Neural cell (in vitro differentiated cells): ENCODE measurements at regions not wholly inside any gene's neighbourhood (a gene's known extent, or its start where the extent isn't known, plus 50 kb on each side); places are given as distances from the start of the nearest gene placed in this dataset.

Source experiments
- H2AFZ ChIP-seq: fragments of 200-600, 300-800 bp; sonication (generic), shearing (Covaris generic); 2 replicates; pipeline ENCODE4 v1.6.0; 2014; ENCODE audit warnings: low read depth, mild to moderate bottlenecking, antibody characterized with exemption, low read length, moderate library complexity
- H3F3A ChIP-seq: fragments of 200-600 bp; shearing (Covaris generic); 2 replicates; pipeline ENCODE4 v1.6.1; 2016; ENCODE audit warnings: mild to moderate bottlenecking, moderate library complexity, mixed read lengths, antibody characterized with exemption, low read length; ENCODE audit not compliant: insufficient read depth, poor library complexity, severe bottlenecking
- H3K27ac ChIP-seq: fragments of 200-600, 300-800 bp; sonication (generic), shearing (Covaris generic); 2 replicates; pipeline ENCODE4 v1.5.1; 2014; ENCODE audit warnings: mild to moderate bottlenecking, low read length, moderate library complexity
- H3K27me3 ChIP-seq: fragments of 300-800, 200-600 bp; sonication (generic), shearing (Covaris generic); 2 replicates; pipeline ENCODE4 v1.6.0; 2014; ENCODE audit warnings: mild to moderate bottlenecking, low read depth, low read length, moderate library complexity; ENCODE audit not compliant: insufficient read depth
- H3K36me3 ChIP-seq: fragments of 300-800, 200-600 bp; sonication (generic), shearing (Covaris generic); 2 replicates; pipeline ENCODE4 v1.5.1; 2014; ENCODE audit warnings: mild to moderate bottlenecking, antibody characterized with exemption, low read length, moderate library complexity; ENCODE audit not compliant: insufficient read depth
- H3K4me2 ChIP-seq: fragments of 300-800, 200-600 bp; sonication (generic), shearing (Covaris generic); 2 replicates; pipeline ENCODE4 v1.6.0; 2014; ENCODE audit warnings: mild to moderate bottlenecking, low read length
- H3K4me3 ChIP-seq: fragments of 300-800, 200-600 bp; sonication (generic), shearing (Covaris generic); 2 replicates; pipeline ENCODE4 v1.5.1; 2014; ENCODE audit warnings: mild to moderate bottlenecking, low read length, moderate library complexity
- H3K79me2 ChIP-seq: fragments of 200-600 bp; shearing (Covaris generic); replicated peaks from 2 replicates; pipeline ENCODE4 v1.6.0; 2014; ENCODE audit warnings: mild to moderate bottlenecking, low read length, moderate library complexity; ENCODE audit not compliant: insufficient read depth
- H3K9ac ChIP-seq: fragments of 300-800, 200-600 bp; sonication (generic), shearing (Covaris generic); 2 replicates; pipeline ENCODE4 v1.6.1; 2016; ENCODE audit warnings: mild to moderate bottlenecking, low read length, mixed read lengths
- H3K9me2 ChIP-seq: fragments of 200-600 bp; shearing (Covaris generic); 2 replicates; pipeline ENCODE4 v1.6.1; 2016; ENCODE audit warnings: mild to moderate bottlenecking, low read length, mixed read lengths; ENCODE audit not compliant: insufficient read depth
- H3K9me3 ChIP-seq: fragments of 200-600, 300-800 bp; sonication (generic), shearing (Covaris generic); 2 replicates; pipeline ENCODE4 v1.6.1; 2016; ENCODE audit warnings: mild to moderate bottlenecking, mixed run types, low read length, moderate library complexity, mixed read lengths
- H4K20me1 ChIP-seq: fragments of 200-600 bp; shearing (Covaris generic); 2 replicates; pipeline ENCODE4 v1.6.1; 2016; ENCODE audit warnings: mild to moderate bottlenecking, mixed run types; ENCODE audit not compliant: insufficient read depth
- EP300 ChIP-seq: fragments of 450-650 bp; conservative IDR thresholded peaks from 2 replicates; pipeline ENCODE4 v1.6.1; 2014; ENCODE audit warnings: antibody characterized with exemption, mild to moderate bottlenecking, moderate library complexity; ENCODE audit not compliant: poor library complexity, severe bottlenecking
- EZH2 ChIP-seq: fragments of 200-600, 300-800 bp; shearing (Covaris generic), sonication (generic); IDR thresholded peaks from 2 replicates; pipeline ENCODE4 v1.6.1; 2014; ENCODE audit warnings: antibody characterized with exemption, low read length, borderline replicate concordance, mild to moderate bottlenecking; ENCODE audit not compliant: insufficient read depth, poor library complexity, severe bottlenecking
- MXI1 ChIP-seq: fragments of 450-650 bp; conservative IDR thresholded peaks from 2 replicates; pipeline ENCODE4 v1.6.1; 2014; ENCODE audit warnings: antibody characterized with exemption, mild to moderate bottlenecking; ENCODE audit not compliant: poor library complexity, severe bottlenecking
- POLR2AphosphoS5 ChIP-seq: IDR thresholded peaks from 2 replicates; pipeline ENCODE4 v1.6.1; 2012
- RAD21 ChIP-seq: fragments of 450-650 bp; conservative IDR thresholded peaks from 2 replicates; pipeline ENCODE4 v1.6.1; 2014; ENCODE audit warnings: antibody characterized with exemption, mild to moderate bottlenecking, moderate library complexity
- SMC3 ChIP-seq: fragments of 450-650 bp; conservative IDR thresholded peaks from 2 replicates; pipeline ENCODE4 v1.6.1; 2014; ENCODE audit warnings: antibody characterized with exemption, mild to moderate bottlenecking, moderate library complexity; ENCODE audit not compliant: poor library complexity
- TAF1 ChIP-seq: IDR thresholded peaks from 2 replicates; pipeline ENCODE4 v1.6.1; 2012; ENCODE audit warnings: low read depth
- TF ChIP-seq, protein P1 (sequence below): fragments of 450-650 bp; IDR thresholded peaks from 2 replicates; pipeline ENCODE4 v1.5.1; 2014; ENCODE audit warnings: antibody characterized with exemption, mild to moderate bottlenecking, moderate library complexity; ENCODE audit not compliant: poor library complexity, severe bottlenecking
- TF ChIP-seq, protein P2 (sequence below): IDR thresholded peaks from 2 replicates; pipeline ENCODE4 v1.6.1; 2012; ENCODE audit warnings: borderline replicate concordance

DNA sequence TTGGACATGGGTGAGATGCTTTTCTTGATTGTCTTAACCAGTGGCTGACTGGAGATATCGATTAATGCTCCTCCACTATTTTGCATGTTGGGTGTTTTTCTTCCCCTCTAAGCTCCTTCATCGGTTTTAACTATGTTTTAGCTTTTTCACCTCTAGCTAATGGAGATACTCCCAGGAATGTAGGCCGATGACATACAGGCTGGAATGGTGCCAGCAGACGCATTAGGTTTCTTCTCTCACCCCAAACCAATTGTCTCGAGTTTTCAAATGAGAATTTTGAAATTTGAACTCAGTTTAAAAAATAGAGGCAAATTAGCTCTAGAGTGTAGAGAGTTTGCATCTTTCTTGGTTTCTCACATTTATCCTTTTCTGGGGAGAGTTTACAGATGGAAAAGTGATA lies 247.6 kb downstream of the RPRM start:
- no peak overlapping the region for H3K4me3 ChIP-seq
- no peak overlapping the region for H3K9ac ChIP-seq
- H3K27me3 ChIP-seq = no peaks in the 10 kb centered on the region
- H3K9me3 ChIP-seq = peaks cover under 1% of the 10 kb centered on the region
- TF ChIP-seq, protein P1, sequence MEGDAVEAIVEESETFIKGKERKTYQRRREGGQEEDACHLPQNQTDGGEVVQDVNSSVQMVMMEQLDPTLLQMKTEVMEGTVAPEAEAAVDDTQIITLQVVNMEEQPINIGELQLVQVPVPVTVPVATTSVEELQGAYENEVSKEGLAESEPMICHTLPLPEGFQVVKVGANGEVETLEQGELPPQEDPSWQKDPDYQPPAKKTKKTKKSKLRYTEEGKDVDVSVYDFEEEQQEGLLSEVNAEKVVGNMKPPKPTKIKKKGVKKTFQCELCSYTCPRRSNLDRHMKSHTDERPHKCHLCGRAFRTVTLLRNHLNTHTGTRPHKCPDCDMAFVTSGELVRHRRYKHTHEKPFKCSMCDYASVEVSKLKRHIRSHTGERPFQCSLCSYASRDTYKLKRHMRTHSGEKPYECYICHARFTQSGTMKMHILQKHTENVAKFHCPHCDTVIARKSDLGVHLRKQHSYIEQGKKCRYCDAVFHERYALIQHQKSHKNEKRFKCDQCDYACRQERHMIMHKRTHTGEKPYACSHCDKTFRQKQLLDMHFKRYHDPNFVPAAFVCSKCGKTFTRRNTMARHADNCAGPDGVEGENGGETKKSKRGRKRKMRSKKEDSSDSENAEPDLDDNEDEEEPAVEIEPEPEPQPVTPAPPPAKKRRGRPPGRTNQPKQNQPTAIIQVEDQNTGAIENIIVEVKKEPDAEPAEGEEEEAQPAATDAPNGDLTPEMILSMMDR = no peak
- TF ChIP-seq EP300 (no peak), RAD21 (no peak), POLR2AphosphoS5 (no peak), TAF1 (no peak), MXI1 (no peak), SMC3 (no peak), EZH2 (no peak)
- TF ChIP-seq, protein P2, sequence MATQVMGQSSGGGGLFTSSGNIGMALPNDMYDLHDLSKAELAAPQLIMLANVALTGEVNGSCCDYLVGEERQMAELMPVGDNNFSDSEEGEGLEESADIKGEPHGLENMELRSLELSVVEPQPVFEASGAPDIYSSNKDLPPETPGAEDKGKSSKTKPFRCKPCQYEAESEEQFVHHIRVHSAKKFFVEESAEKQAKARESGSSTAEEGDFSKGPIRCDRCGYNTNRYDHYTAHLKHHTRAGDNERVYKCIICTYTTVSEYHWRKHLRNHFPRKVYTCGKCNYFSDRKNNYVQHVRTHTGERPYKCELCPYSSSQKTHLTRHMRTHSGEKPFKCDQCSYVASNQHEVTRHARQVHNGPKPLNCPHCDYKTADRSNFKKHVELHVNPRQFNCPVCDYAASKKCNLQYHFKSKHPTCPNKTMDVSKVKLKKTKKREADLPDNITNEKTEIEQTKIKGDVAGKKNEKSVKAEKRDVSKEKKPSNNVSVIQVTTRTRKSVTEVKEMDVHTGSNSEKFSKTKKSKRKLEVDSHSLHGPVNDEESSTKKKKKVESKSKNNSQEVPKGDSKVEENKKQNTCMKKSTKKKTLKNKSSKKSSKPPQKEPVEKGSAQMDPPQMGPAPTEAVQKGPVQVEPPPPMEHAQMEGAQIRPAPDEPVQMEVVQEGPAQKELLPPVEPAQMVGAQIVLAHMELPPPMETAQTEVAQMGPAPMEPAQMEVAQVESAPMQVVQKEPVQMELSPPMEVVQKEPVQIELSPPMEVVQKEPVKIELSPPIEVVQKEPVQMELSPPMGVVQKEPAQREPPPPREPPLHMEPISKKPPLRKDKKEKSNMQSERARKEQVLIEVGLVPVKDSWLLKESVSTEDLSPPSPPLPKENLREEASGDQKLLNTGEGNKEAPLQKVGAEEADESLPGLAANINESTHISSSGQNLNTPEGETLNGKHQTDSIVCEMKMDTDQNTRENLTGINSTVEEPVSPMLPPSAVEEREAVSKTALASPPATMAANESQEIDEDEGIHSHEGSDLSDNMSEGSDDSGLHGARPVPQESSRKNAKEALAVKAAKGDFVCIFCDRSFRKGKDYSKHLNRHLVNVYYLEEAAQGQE = no peak
- H3K36me3 ChIP-seq = no peaks in the 10 kb centered on the region
- no peaks in the 10 kb centered on the region for H3K79me2 ChIP-seq
- H3K27ac ChIP-seq = no peak overlapping the region
- no peak overlapping the region for H3K4me2 ChIP-seq
- H4K20me1 ChIP-seq = no peaks in the 10 kb centered on the region
- H3K9me2 ChIP-seq = no peaks in the 10 kb centered on the region
- H2AFZ ChIP-seq = no peak overlapping the region
- H3F3A ChIP-seq = no peaks in the 10 kb centered on the region

DNA sequence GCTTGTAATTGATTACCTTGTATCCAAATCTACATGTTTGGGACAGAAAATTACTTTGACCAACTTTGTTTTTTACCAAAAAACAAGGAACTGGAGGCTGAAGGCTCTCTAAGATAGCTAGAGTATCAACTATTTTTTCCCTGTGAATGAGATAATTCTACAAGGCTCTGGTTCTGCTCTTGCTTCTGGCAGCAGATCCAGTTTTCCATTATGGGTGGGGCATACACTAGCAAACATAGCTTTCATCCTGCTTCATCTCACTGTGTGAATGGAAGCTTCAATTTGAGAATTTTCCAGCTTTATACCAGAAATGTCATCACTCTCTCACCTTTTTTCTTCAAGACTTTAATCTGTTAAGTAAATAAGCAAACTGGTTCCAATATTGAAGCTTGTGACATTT lies 249.7 kb downstream of the RPRM start:
- TF ChIP-seq EP300 (no peak), EZH2 (no peak), RAD21 (no peak), SMC3 (no peak), MXI1 (no peak), TAF1 (no peak), POLR2AphosphoS5 (no peak)
- TF ChIP-seq, protein P1 = no peak
- TF ChIP-seq, protein P2 = no peak
- Histone ChIP-seq H3K9me3 (no peaks in the 10 kb centered on the region), H4K20me1 (no peaks in the 10 kb centered on the region), H3K36me3 (no peaks in the 10 kb centered on the region), H3K27ac (no peak overlapping the region), H3K27me3 (no peaks in the 10 kb centered on the region), H2AFZ (no peak overlapping the region), H3K4me2 (no peak overlapping the region), H3K79me2 (no peaks in the 10 kb centered on the region), H3K9ac (no peak overlapping the region), H3K9me2 (no peaks in the 10 kb centered on the region), H3F3A (no peaks in the 10 kb centered on the region), H3K4me3 (no peak overlapping the region)
